SH-SY5Y (cell line): ENCODE measurements at regions not wholly inside any gene's neighbourhood (a gene's known extent, or its start where the extent isn't known, plus 50 kb on each side); places are given as distances from the start of the nearest gene placed in this dataset.

Source experiments
- GATA2 ChIP-seq: IDR thresholded peaks from 2 replicates; pipeline ENCODE4 v1.6.1; 2011; ENCODE audit warnings: mild to moderate bottlenecking, low read depth, low read length
- GATA3 ChIP-seq: IDR thresholded peaks from 2 replicates; pipeline ENCODE4 v1.6.1; 2011; ENCODE audit warnings: low read depth, mild to moderate bottlenecking, low read length, moderate library complexity

DNA sequence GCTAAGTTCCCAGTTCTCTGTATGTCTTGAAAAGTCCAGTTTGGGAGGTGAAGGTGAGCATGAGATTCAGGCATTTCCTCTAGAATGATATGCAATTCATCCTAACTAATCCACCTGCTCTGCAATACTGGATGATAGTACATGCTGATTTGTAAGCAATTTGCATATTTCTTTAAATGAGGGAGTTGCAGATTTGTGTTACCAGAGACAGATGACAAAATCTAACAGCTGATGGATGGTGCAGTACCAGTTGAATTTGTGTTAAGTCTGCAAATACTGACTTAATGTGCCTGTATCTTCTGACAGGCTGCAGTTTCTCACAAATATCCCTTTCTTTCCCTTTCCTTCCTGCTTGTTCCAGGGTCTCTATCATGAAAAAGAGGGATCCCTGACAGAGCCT is 76.4 kb upstream of the MBIP start:
- no peak for TF ChIP-seq GATA2
- no peak for TF ChIP-seq GATA3
